HEK293T (cell line): ENCODE measurements at regions not wholly inside any gene's neighbourhood (a gene's known extent, or its start where the extent isn't known, plus 50 kb on each side); places are given as distances from the start of the nearest gene placed in this dataset.

Source experiments
- BHLHE40 ChIP-seq: fragments of 450-650 bp; IDR thresholded peaks from 2 replicates; pipeline ENCODE4 v1.6.1; 2016; ENCODE audit warnings: mild to moderate bottlenecking, moderate library complexity, borderline replicate concordance
- FOXK2 ChIP-seq: fragments of 450-650 bp; IDR thresholded peaks from 2 replicates; pipeline ENCODE4 v1.6.1; 2016; ENCODE audit warnings: mild to moderate bottlenecking
- FOXM1 ChIP-seq: fragments of 450-650 bp; IDR thresholded peaks from 2 replicates; pipeline ENCODE4 v1.6.1; 2017; ENCODE audit warnings: mild to moderate bottlenecking, borderline replicate concordance
- L3MBTL2 ChIP-seq: fragments of 450-650 bp; conservative IDR thresholded peaks from 2 replicates; pipeline ENCODE4 v1.6.1; 2016; ENCODE audit warnings: mild to moderate bottlenecking
- LEF1 ChIP-seq: fragments of 450-650 bp; IDR thresholded peaks from 2 replicates; pipeline ENCODE4 v1.6.1; 2017; ENCODE audit warnings: mild to moderate bottlenecking, borderline replicate concordance
- NFRKB ChIP-seq: fragments of 450-650 bp; IDR thresholded peaks from 2 replicates; pipeline ENCODE4 v1.6.1; 2016; ENCODE audit warnings: mild to moderate bottlenecking, moderate library complexity
- PKNOX1 ChIP-seq: fragments of 450-650 bp; IDR thresholded peaks from 2 replicates; pipeline ENCODE4 v1.6.1; 2016
- SP1 ChIP-seq: fragments of 450-650 bp; IDR thresholded peaks from 2 replicates; pipeline ENCODE4 v1.6.1; 2017

GRCh38 chr3:70752051-70752450 is 439.6 kb upstream of the MDFIC2 start:
- no peak for TF ChIP-seq SP1
- no peak for TF ChIP-seq FOXK2
- TF ChIP-seq FOXM1 = no peak
- no peak for TF ChIP-seq NFRKB
- no peak for TF ChIP-seq BHLHE40
- TF ChIP-seq PKNOX1 = no peak
- no peak for TF ChIP-seq LEF1
- no peak for TF ChIP-seq L3MBTL2
